GM18517 (cell line): ENCODE measurements at regions not wholly inside any gene's neighbourhood (a gene's known extent, or its start where the extent isn't known, plus 50 kb on each side); places are given as distances from the start of the nearest gene placed in this dataset.
"Not testable (repeated sequence)": the region's sequence is repeated elsewhere in the genome, so short reads cannot be mapped to it uniquely, and the experiment has no call there.

Experiments used
- ATAC-seq: cut with Tn5 transposase; IDR thresholded peaks from one replicate; pipeline ENCODE4 v1.9.1; 2021; ENCODE audit warnings: mild to moderate bottlenecking, moderate library complexity; ENCODE audit not compliant: unreplicated experiment

GRCh38 chrX:51144828-51145442, 187.7 kb upstream of the NUDT10 start:
- ATAC-seq, result peak; percentile 69

- no peak for ATAC-seq
Measured at GRCh38 chrX:51148848-51149247, 183.8 kb upstream of the NUDT10 start.

GRCh38 chrX:51151734-51152133, 180.9 kb upstream of the NUDT10 start:
- ATAC-seq, result no peak

- no peak for ATAC-seq
Measured at GRCh38 chrX:51155157-51155556, 177.5 kb upstream of the NUDT10 start.

GRCh38 chrX:51155566-51155965, 177.1 kb upstream of the NUDT10 start:
- no peak for ATAC-seq

- no peak for ATAC-seq
Measured at GRCh38 chrX:51158231-51158630, 174.4 kb upstream of the NUDT10 start.

- not testable (repeated sequence) for ATAC-seq
Measured at GRCh38 chrX:51159378-51159777, 173.2 kb upstream of the NUDT10 start.

GRCh38 chrX:51163730-51164129, 168.9 kb upstream of the NUDT10 start:
- ATAC-seq, result no peak

- ATAC-seq, result not testable (repeated sequence)
Measured at GRCh38 chrX:51178356-51178900, 154.2 kb upstream of the NUDT10 start.

- ATAC-seq, result not testable (repeated sequence)
Measured at GRCh38 chrX:51179805-51180204, 152.8 kb upstream of the NUDT10 start.

GRCh38 chrX:51182545-51182944, 150.1 kb upstream of the NUDT10 start:
- ATAC-seq, result no peak

GRCh38 chrX:51192104-51192503, 140.5 kb upstream of the NUDT10 start:
- ATAC-seq, result no peak

- ATAC-seq, result no peak
Measured at GRCh38 chrX:51215266-51215665, 117.4 kb upstream of the NUDT10 start.

- no peak for ATAC-seq
Measured at GRCh38 chrX:51215856-51216255, 116.8 kb upstream of the NUDT10 start.

GRCh38 chrX:51242212-51242611, 90.4 kb upstream of the NUDT10 start:
- ATAC-seq, result no peak

- no peak for ATAC-seq
Measured at GRCh38 chrX:51257490-51257889, 75.1 kb upstream of the NUDT10 start.

GRCh38 chrX:51262271-51262670, 70.4 kb upstream of the NUDT10 start:
- not testable (repeated sequence) for ATAC-seq

GRCh38 chrX:51272638-51273037, 60.0 kb upstream of the NUDT10 start:
- ATAC-seq, result no peak

GRCh38 chrX:51281758-51282318, 50.8 kb upstream of the NUDT10 start:
- no peak for ATAC-seq
